SW480 (cell line): ENCODE measurements at regions not wholly inside any gene's neighbourhood (a gene's known extent, or its start where the extent isn't known, plus 50 kb on each side); places are given as distances from the start of the nearest gene placed in this dataset.

Experiments
- DNase-seq: peaks from one replicate; pipeline ENCODE4 v3.0.0-alpha.2; 2016; ENCODE audit warnings: low spot score

DNA sequence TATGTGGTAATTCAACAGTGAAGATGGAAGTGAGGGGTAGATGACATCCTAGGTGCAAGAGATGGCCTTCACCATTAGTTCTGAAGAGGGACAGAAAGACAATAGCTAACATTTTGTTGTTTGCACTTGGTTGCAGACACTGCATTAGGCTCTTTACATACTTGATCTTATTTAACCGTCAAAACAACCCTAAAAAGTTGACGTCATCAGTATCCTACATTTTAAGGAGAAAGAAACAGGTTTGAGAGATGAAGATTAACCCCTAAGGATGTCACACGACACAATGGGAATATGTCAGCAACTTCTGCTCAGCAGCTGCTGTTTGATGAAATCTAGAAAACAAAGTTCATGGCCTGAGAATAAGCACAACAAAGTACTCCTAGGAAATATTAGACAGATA is 72.6 kb upstream of the MC3R start:
- DNase-seq, result no peak

DNA sequence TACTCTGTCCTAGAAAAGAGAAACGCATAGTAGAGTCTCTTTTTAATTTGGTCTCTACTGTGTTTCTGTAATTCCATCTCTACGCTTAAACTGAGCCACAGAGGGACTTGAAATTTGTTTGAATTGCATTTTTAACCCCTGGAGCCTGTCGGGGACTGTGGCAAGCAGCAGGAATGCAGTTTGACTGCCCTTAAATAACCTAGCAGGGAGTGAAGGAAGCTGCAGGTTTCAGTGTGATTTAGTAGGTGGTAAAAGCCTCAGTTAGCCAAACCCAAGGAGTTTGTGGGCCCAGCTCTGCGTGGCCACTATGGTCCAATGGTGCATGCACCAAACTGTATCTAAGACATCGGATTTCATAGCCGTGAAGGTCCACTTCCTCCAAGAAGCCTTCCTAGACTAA is 70.3 kb upstream of the MC3R start:
- no peak for DNase-seq

- no peak for DNase-seq
Measured at GRCh38 chr20:56179051-56179450, 69.5 kb upstream of the MC3R start.

- peak; percentile 22 for DNase-seq
Measured at GRCh38 chr20:56181583-56181982, 66.9 kb upstream of the MC3R start.

GRCh38 chr20:56187534-56188165 is 60.9 kb upstream of the MC3R start:
- peak; percentile 46 for DNase-seq

DNA sequence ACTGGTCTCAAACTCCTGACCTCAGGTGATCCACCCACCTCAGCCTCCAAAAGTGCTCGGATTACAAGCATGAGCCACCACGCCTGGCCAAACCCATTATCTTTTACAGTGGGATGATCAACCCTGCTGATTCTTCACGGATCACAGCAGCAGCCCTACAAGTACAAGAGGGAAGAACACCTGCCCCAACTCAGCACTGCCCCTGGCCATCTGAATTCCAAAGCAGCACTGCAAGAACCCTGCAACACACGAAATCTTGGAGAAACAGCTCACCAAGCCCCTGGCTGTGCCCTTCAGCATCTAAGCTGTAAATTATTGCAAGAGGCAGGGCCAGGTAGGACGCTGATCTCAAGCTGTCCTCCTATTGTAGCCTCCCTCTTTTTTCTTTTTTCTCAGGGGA is 54.5 kb upstream of the MC3R start:
- no peak for DNase-seq

GRCh38 chr20:56195946-56196345 is 52.6 kb upstream of the MC3R start:
- peak; percentile 60 for DNase-seq
